OCI-LY7 (cell line): ENCODE measurements at regions not wholly inside any gene's neighbourhood (a gene's known extent, or its start where the extent isn't known, plus 50 kb on each side); places are given as distances from the start of the nearest gene placed in this dataset.

Experiments
- BruUV-seq: library from RNA; stranded (reverse); fragments of 400-500 nt; replicated peaks from 2 replicates; lab custom pipeline; 2021; lab: Mats Ljungman, UMichigan
- CTCF ChIA-PET: fragments of 300-600 bp; sonication (Branson Sonifier 250); formaldehyde crosslinking; loops from one replicate; lab custom pipeline; 2022; ENCODE audit warnings: antibody characterized with exemption; ENCODE audit not compliant: unreplicated experiment; lab: Charles Lee
- POLR2A ChIA-PET: fragments of 300-600 bp; sonication (Branson Sonifier 250); formaldehyde crosslinking; loops from one replicate; lab custom pipeline; 2022; ENCODE audit warnings: antibody characterized with exemption; lab: Charles Lee
- DNase-seq: peaks from one replicate; pipeline ENCODE4 v3.0.0-alpha.2; 2015; ENCODE audit warnings: low spot score
- H2AFZ ChIP-seq: fragments of 200-600 bp; sonication (generic), shearing (Covaris generic); 2 replicates; pipeline ENCODE4 v1.6.1; 2014; ENCODE audit warnings: mild to moderate bottlenecking, antibody characterized with exemption, low read length, moderate library complexity
- H3K27ac ChIP-seq: fragments of 200-600 bp; sonication (generic); 2 replicates; pipeline ENCODE4 v1.5.1; 2014; ENCODE audit warnings: mixed run types, low read depth, mild to moderate bottlenecking, moderate library complexity, low read length, inconsistent platforms; ENCODE audit not compliant: poor library complexity, severe bottlenecking
- H3K36me3 ChIP-seq: fragments of 200-600 bp; sonication (generic); 2 replicates; pipeline ENCODE4 v1.6.1; 2014; ENCODE audit warnings: mild to moderate bottlenecking, antibody characterized with exemption, low read length, moderate library complexity, mixed read lengths; ENCODE audit not compliant: insufficient read depth
- H3K4me1 ChIP-seq: fragments of 200-600 bp; sonication (generic); 2 replicates; pipeline ENCODE4 v1.5.1; 2014; ENCODE audit warnings: mild to moderate bottlenecking, low read length; ENCODE audit not compliant: insufficient read depth, poor library complexity, severe bottlenecking
- H3K4me2 ChIP-seq: fragments of 200-600 bp; sonication (generic); 2 replicates; pipeline ENCODE4 v1.6.1; 2014; ENCODE audit warnings: mild to moderate bottlenecking, low read length
- H3K4me3 ChIP-seq: fragments of 200-600 bp; sonication (generic); 2 replicates; pipeline ENCODE4 v1.5.1; 2014; ENCODE audit warnings: mild to moderate bottlenecking, low read depth, low read length; ENCODE audit not compliant: poor library complexity, severe bottlenecking
- H3K79me2 ChIP-seq: fragments of 200-600 bp; sonication (generic); 2 replicates; pipeline ENCODE4 v1.6.1; 2016; ENCODE audit warnings: low read depth, mild to moderate bottlenecking, low read length, moderate library complexity, mixed read lengths; ENCODE audit not compliant: insufficient read depth
- H3K9me2 ChIP-seq: fragments of 200-600 bp; sonication (generic); 2 replicates; pipeline ENCODE4 v1.6.1; 2016; ENCODE audit warnings: mild to moderate bottlenecking, low read length, mixed read lengths; ENCODE audit not compliant: insufficient read depth
- H3K9me3 ChIP-seq: fragments of 200-600 bp; sonication (generic); 2 replicates; pipeline ENCODE4 v1.6.1; 2014; ENCODE audit warnings: mild to moderate bottlenecking, mixed run types, low read length, mixed read lengths
- H4K20me1 ChIP-seq: fragments of 200-600 bp; sonication (generic); 2 replicates; pipeline ENCODE4 v1.6.1; 2014; ENCODE audit warnings: mild to moderate bottlenecking, antibody characterized with exemption, low read length, moderate library complexity, mixed read lengths; ENCODE audit not compliant: insufficient read depth
- CTCF ChIP-seq: fragments of 200-600 bp; sonication (generic); conservative IDR thresholded peaks from 2 replicates; pipeline ENCODE4 v1.5.1; 2014; ENCODE audit warnings: mild to moderate bottlenecking, antibody characterized with exemption, low read length, moderate library complexity, mixed read lengths
- EZH2phosphoT487 ChIP-seq: fragments of 200-600 bp; sonication (generic); IDR thresholded peaks from 2 replicates; pipeline ENCODE4 v1.6.1; 2018; ENCODE audit warnings: low read depth, borderline replicate concordance, mild to moderate bottlenecking, mixed run types, antibody characterized with exemption, low read length, moderate library complexity, mixed read lengths
- intact Hi-C: fragments of 100-400 bp; cut with micrococcal nuclease; formaldehyde crosslinking; loops from one replicate; pipeline ENCODE4 v1.10.0; 2022; ENCODE audit not compliant: unreplicated experiment

GRCh38 chrX:720250-720649 is 89.7 kb downstream of the SHOX start:
- POLR2A ChIA-PET, result no interaction called here
- BruUV-seq, result no TSS peak
- Histone ChIP-seq H3K4me1 (no peaks in the 10 kb centered on the region), H3K4me3 (no peak overlapping the region), H3K9me2 (no peaks in the 10 kb centered on the region), H3K36me3 (no peaks in the 10 kb centered on the region), H3K4me2 (no peak overlapping the region), H3K79me2 (no peaks in the 10 kb centered on the region), H4K20me1 (no peaks in the 10 kb centered on the region), H3K9me3 (0 out of 2 replicates have a peak, but pooled peaks cover 6% of the 10 kb centered on the region), H2AFZ (no peak overlapping the region), H3K27ac (no peak overlapping the region)
- no peak for DNase-seq
- TF ChIP-seq CTCF (no peak), EZH2phosphoT487 (no peak)
- intact Hi-C loops, result no loop called here
- CTCF ChIA-PET, result no interaction called here

GRCh38 chrX:716136-716535 is 85.5 kb downstream of the SHOX start:
- TF ChIP-seq EZH2phosphoT487 (no peak), CTCF (no peak)
- DNase-seq, result no peak
- Histone ChIP-seq H3K4me1 (no peaks in the 10 kb centered on the region), H3K79me2 (no peaks in the 10 kb centered on the region), H2AFZ (no peak overlapping the region), H4K20me1 (no peaks in the 10 kb centered on the region), H3K4me3 (no peak overlapping the region), H3K36me3 (no peaks in the 10 kb centered on the region), H3K27ac (no peak overlapping the region), H3K9me3 (0 out of 2 replicates have a peak, but pooled peaks cover 6% of the 10 kb centered on the region), H3K4me2 (no peak overlapping the region), H3K9me2 (no peaks in the 10 kb centered on the region)
- POLR2A ChIA-PET, result no interaction called here
- CTCF ChIA-PET, result no interaction called here
- intact Hi-C loops, result no loop called here
- no TSS peak for BruUV-seq

GRCh38 chrX:714131-714530 is 83.5 kb downstream of the SHOX start:
- no peak overlapping the region for H3K4me2 ChIP-seq
- H3K4me1 ChIP-seq, result no peaks in the 10 kb centered on the region
- no peaks in the 10 kb centered on the region for H4K20me1 ChIP-seq
- no TSS peak for BruUV-seq
- H3K79me2 ChIP-seq, result no peaks in the 10 kb centered on the region
- no peak for TF ChIP-seq EZH2phosphoT487
- TF ChIP-seq CTCF, result no peak
- H3K9me2 ChIP-seq, result no peaks in the 10 kb centered on the region
- intact Hi-C loops, result no loop called here
- no peak overlapping the region for H3K4me3 ChIP-seq
- H3K27ac ChIP-seq, result no peak overlapping the region
- H3K9me3 ChIP-seq, result 0 out of 2 replicates have a peak, but pooled peaks cover 6% of the 10 kb centered on the region
- CTCF ChIA-PET, result no interaction called here
- H2AFZ ChIP-seq, result no peak overlapping the region
- no peak for DNase-seq
- POLR2A ChIA-PET, result no interaction called here
- no peaks in the 10 kb centered on the region for H3K36me3 ChIP-seq
